ENCODE measurements at regions not wholly inside any gene's neighbourhood (a gene's known extent, or its start where the extent isn't known, plus 50 kb on each side); places are given as distances from the start of the nearest gene placed in this dataset.
A peak's percentile ranks its signal among the peaks of the same experiment; 100 is the strongest.

- no peak for DNase-seq
Measured at GRCh38 chr20:3354247-3354646, 53.2 kb downstream of the DNAAF9 start.

DNA sequence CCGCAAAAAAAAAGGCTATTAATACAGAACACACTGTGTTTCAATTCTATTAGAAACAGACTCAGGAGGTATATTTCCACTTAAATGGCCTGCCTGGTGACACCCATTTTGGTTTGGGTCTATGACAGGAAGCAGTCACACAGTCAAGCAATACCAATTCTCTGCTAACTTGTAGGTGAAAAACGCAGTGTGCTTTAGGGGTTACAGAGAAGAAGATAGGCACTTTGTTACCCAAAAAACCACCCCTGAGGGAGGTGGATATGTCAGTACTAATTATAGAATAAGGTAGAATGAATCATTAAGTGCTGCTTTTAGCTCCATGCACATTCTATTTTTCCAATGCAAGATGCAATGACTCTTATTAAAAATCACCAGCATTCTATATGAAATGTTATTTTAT is 53.8 kb downstream of the DNAAF9 start:
- DNase-seq, result no peak

- DNase-seq, result no peak
Measured at GRCh38 chr20:3352202-3352601, 55.3 kb downstream of the DNAAF9 start.

- DNase-seq, result peak; percentile 17 to 33
Measured at GRCh38 chr20:3350422-3350821, 57.0 kb downstream of the DNAAF9 start.

- DNase-seq, result no peak
Measured at GRCh38 chr20:3349786-3350185, 57.7 kb downstream of the DNAAF9 start.

GRCh38 chr20:3342766-3343165 is 64.7 kb downstream of the DNAAF9 start:
- no peak for DNase-seq

DNA sequence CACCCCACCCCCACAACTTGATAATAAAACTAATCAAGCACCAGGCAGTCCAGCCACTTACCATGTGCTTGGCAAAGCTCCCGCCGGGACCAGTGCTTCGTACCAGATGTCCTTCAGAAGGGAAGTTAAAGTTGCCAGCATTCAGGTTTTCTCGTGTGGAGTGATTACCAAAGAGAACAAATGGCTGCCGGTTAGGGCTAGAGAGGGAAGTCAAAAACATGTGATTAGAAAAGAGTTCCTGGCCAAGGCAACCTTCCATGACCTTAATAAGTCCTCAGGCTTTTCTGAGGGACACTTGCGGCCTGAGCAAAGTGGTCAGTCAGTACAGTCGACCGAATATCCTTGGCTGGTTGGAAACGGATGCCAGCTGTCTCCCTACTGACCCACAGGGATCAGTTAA is 67.0 kb downstream of the DNAAF9 start:
- no peak for DNase-seq

GRCh38 chr20:3339571-3339970 is 67.9 kb downstream of the DNAAF9 start:
- DNase-seq, result no peak

DNA sequence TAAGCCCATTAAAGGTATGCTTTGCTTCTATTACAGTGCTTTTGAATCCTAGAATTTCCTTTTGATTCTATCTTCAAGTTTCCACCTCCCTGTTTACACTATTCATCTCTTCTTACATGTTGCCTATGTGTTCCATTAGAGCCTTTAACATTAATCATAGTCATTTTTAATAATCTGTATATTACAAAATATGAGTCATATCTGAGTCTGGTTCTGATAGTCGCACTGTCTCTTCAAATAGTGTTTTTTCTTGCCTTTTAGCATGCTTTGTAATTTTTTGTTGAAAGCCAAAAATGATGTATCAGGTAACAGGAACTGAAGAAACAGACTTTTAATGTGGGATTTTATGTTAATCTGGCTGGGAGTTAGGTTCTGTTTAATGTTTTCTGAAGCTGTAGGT is 68.4 kb downstream of the DNAAF9 start:
- no peak for DNase-seq

GRCh38 chr20:3334156-3334943 is 73.1 kb downstream of the DNAAF9 start:
- no peak for DNase-seq

DNA sequence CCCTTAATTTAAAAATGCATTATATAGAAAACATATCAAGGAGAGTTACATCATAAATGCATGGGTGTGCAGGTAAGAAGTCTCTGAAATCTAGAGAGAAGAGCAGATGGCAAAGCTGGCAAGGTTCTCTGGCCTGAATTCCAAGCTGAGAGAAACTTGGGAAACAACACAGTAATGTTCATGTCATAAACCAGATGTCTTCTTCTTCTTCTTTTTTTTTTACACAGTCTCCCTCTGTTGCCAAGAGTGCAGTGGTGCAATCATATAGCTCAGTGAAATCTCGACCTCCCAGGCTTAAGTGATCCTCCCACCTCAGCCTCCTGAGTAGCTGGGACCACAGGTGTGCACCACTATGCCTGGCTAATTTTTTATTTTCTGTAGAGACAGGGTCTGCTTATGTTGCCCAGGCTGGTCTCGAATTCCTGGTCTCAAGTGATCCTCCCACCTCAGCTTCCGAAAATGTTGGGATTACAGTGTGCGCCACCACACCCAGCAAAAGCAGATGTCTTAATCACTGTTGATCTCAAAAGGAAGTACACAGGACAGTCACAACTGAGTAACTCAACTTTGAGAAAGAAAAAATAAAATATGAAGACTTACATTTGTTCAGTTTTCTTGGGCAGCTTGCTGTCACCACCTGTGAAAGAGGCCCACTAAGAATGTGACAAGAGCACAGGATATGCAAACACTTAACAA is 77.3 kb downstream of the DNAAF9 start:
- DNase-seq, result peak; percentile 52 to 58

DNA sequence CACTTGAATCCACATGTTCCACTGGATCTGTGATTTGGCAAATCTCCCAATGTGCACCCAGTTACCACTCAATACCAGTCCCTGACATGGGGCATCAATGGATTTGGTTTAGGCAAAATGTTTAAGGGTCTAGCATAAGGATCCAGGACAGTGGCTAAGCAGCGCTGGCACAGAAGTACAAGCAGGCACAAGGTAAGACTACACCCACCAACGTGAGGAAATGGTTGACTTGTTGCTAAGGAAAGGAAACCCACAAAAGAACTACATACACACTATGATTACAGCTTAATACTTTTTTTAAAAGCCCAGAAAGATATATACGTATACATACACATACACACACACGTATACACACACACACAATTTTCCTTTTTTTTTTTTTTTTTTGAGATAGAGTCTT is 79.0 kb downstream of the DNAAF9 start:
- DNase-seq, result no peak

- no peak for DNase-seq
Measured at GRCh38 chr20:3326779-3327521, 80.5 kb downstream of the DNAAF9 start.

- DNase-seq, result no peak
Measured at GRCh38 chr20:3325864-3326263, 81.6 kb downstream of the DNAAF9 start.

DNA sequence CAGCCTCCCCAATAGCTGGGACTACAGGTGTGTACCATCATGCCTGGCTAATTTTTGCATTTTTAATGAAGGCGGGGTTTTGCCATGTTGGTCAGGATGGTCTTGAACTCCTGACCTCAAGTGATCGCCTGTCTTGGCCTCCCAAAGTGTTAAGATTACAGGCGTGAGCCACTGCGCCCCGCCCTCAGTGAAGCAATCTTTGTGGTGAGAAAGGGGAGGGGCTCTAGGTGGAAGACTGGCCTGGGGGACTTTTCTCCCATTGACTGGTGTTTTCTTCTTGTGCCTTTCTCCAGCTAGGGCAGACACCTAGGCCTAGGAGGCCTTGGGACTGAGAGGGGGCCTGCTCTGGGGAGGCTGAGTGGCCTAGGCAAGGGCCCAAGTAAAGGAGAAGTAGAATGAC is 84.1 kb downstream of the DNAAF9 start:
- no peak for DNase-seq

- DNase-seq, result no peak
Measured at GRCh38 chr20:3318226-3318884, 79.4 kb upstream of the SLC4A11 start.

- no peak for DNase-seq
Measured at GRCh38 chr20:3316136-3316535, 77.1 kb upstream of the SLC4A11 start.

DNA sequence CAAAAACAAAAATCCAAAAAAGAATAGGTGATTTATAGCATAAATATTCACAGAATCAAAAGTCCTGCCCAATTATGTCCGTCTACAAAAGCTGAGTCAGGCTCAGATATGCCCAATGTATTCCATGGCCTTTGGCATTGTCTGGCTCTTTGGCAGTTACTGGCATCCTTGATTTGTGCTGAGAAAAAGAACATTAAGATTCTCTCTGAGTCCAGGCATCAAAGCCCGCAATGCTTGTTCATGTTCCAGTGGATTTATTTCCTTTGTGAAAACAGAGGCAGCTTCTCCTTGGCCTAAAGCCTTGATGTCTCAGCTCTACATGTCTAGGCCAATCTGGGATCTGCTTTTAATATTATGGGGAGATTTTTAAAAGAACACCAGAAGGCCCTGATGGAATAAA is 76.1 kb upstream of the SLC4A11 start:
- no peak for DNase-seq

GRCh38 chr20:3314391-3314790 is 75.4 kb upstream of the SLC4A11 start:
- DNase-seq, result no peak

GRCh38 chr20:3313683-3314065 is 74.7 kb upstream of the SLC4A11 start:
- peak; percentile 4 to 46 for DNase-seq

DNA sequence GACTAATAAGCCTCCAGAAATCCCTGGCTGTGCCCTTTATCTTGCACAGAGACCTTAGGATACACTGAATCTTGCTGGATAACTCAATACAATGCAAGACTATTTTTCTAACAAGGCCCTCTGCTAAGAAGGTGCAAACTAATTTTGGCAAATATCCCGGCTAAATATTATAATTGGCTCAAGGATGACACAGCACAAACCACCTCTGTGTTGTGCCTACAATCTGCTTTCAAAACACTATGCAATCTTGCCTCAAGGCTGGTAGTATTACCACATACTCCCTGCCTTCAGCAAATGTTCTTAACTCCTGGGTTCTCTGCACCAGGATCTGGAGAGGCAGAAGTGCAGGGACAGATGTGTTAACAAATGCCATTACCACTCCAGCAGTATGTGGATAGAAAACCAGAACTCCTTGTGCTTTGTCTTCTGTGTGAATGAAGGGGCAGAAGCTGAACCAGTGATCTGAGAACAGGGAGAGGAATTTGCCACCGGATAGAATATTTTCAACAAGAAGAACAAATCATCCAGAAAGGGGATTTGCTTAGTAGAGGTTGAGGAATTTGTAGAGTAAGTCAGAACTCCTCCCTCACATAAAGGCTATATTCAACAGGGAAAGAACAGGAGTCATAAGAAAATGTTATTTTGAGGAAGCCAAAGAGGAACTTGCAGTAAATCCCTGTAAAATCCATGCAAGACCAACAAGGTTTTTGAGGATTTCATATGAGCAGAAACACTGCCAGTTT is 74.1 kb upstream of the SLC4A11 start:
- peak in 1 of 2 experiments; percentile 8 for DNase-seq

DNA sequence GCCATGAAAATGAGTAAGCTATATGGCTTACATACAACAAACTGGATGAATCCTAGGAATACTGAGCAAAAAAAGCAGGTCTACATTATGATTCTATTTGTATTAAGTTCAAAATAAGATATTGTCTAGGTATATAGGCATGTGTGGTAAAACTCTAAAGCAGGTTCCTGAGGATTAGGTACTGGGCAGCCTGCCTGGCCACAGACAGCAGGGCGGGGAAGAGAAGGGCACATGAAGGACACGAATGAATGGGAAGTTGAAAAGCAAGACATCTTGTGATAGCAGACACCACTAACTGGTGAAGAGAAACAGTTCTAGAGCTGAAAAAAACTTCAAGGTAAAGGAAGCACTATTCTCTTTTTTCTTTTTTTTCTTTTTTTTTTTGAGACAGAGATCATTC is 72.6 kb upstream of the SLC4A11 start:
- no peak for DNase-seq

DNA sequence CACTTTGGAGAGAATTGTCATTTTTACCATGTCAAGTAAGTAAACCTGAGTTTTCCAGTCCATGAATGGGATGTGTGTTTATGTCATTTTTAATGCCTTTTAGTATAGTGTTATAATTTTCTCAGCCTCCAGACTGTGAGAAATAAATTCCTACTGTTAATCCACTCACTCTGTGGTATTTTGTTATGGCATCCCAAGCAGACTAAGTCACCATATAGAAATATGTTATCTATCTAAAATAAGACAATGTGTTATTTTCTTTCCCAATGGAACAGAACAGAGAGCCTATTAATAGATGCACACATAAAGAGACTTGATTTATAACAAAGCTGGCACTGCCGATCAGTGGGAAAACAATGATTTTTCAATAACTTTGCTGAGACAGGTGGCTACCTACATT is 70.2 kb upstream of the SLC4A11 start:
- DNase-seq, result no peak
